Testis (tissue), 2 donors: ENCODE measurements at regions not wholly inside any gene's neighbourhood (a gene's known extent, or its start where the extent isn't known, plus 50 kb on each side); places are given as distances from the start of the nearest gene placed in this dataset.

Experiments
- DNase-seq: peaks from one replicate; pipeline ENCODE4 v3.0.0-alpha.2; 2019
- H3K27ac ChIP-seq, 2 donors: fragments of 200-600 bp; sonication (generic); one replicate each; pipeline ENCODE4 v1.5.1; 2019
- H3K27me3 ChIP-seq: fragments of 200-600 bp; sonication (generic); one replicate; pipeline ENCODE4 v1.5.1; 2019
- H3K36me3 ChIP-seq: fragments of 200-600 bp; sonication (generic); one replicate; pipeline ENCODE4 v1.5.1; 2017; ENCODE audit warnings: low read depth; ENCODE audit errors: missing control alignments
- H3K4me1 ChIP-seq: fragments of 200-600 bp; sonication (generic); one replicate; pipeline ENCODE4 v1.5.1; 2019
- H3K4me3 ChIP-seq, 2 donors: fragments of 200-600 bp; sonication (generic); one replicate each; pipeline ENCODE4 v1.5.1; 2017 to 2019
- H3K9me3 ChIP-seq: fragments of 200-600 bp; sonication (generic); one replicate; pipeline ENCODE4 v1.5.1; 2017
- POLR2A ChIP-seq: fragments of 450-650 bp; IDR thresholded peaks from one replicate; pipeline ENCODE4 v1.6.1; 2017; ENCODE audit warnings: antibody characterized with exemption, mild to moderate bottlenecking, moderate library complexity
- WGBS, 2 donors: methylation state at CpG; one replicate each; pipeline ENCODE4 v1.1.5; 2018; 5-methylcytosine and 5-hydroxymethylcytosine counted together
- intact Hi-C: fragments of 100-400 bp; cut with DNase I; formaldehyde crosslinking; loops from one replicate; pipeline ENCODE4 v1.15.1; 2023; ENCODE audit warnings: low total_unique reads
- TF ChIP-seq, protein P1 (sequence below), 3 experiments: fragments of 450-650 bp in 2 of 3; fragments of 200-600 bp in 1 of 3; sonication (generic) in 1 of 3; IDR thresholded peaks; one replicate each; pipeline ENCODE4 v1.5.1; 2016 to 2019; ENCODE audit warnings: antibody characterized with exemption in 3 of 3, mild to moderate bottlenecking in 2 of 3, moderate library complexity in 1 of 3

DNA sequence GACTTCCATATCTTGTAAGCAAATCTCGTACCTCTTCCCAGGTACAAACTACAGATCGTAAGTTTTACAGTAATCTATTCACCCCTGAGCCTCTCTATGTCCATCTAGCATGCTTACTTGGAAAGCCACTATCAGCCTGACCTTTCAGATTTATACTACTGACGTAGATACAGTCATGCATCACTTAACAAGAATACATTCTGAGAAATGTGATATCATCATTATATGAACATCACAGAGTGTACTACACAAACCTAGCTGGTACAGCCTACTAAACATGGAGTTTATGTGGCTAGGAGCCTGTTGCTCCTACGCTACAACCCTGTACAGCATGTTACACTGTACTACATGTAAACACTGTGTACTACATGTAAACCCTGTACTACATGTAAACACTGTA is 293.2 kb upstream of the ZNF804A start:
- Histone ChIP-seq H3K4me1 (no peaks in the 10 kb centered on the region), H3K36me3 (no peaks in the 10 kb centered on the region), H3K27me3 (no peaks in the 10 kb centered on the region), H3K4me3 (no peak overlapping the region), H3K27ac (no peak overlapping the region), H3K9me3 (no peaks in the 10 kb centered on the region)
- intact Hi-C loops, result no loop called here
- DNase-seq, result no peak
- 87 to 91% methylated on average over 4 of the region's 4 CpGs for WGBS, 2 donors
- no peak for TF ChIP-seq POLR2A
- TF ChIP-seq, protein P1, sequence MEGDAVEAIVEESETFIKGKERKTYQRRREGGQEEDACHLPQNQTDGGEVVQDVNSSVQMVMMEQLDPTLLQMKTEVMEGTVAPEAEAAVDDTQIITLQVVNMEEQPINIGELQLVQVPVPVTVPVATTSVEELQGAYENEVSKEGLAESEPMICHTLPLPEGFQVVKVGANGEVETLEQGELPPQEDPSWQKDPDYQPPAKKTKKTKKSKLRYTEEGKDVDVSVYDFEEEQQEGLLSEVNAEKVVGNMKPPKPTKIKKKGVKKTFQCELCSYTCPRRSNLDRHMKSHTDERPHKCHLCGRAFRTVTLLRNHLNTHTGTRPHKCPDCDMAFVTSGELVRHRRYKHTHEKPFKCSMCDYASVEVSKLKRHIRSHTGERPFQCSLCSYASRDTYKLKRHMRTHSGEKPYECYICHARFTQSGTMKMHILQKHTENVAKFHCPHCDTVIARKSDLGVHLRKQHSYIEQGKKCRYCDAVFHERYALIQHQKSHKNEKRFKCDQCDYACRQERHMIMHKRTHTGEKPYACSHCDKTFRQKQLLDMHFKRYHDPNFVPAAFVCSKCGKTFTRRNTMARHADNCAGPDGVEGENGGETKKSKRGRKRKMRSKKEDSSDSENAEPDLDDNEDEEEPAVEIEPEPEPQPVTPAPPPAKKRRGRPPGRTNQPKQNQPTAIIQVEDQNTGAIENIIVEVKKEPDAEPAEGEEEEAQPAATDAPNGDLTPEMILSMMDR (IDR thresholded peaks at IDR 0.05), result no peak

DNA sequence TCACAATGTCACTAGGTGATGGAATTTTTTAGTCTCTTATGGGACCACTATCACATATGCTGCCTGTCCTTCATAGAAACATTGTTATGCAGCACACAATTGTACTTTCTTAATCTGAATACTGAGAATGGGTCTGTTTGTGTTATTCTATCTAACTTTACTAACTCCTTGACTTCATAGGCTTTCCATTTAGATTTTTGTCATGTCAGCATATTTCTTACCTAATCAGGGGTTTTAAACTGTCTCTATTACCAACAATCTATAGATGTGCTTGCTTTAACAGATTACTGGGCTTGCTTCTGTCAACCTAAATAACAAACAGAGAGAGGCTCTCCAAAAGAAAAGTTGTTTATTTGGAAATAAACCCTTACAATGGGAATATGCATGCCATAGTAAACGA is 289.6 kb upstream of the ZNF804A start:
- no peaks in the 10 kb centered on the region for H3K4me1 ChIP-seq
- H3K4me3 ChIP-seq, result no peak overlapping the region
- no peak overlapping the region for H3K27ac ChIP-seq
- no peak for DNase-seq
- H3K9me3 ChIP-seq, result no peaks in the 10 kb centered on the region
- H3K36me3 ChIP-seq, result no peaks in the 10 kb centered on the region
- no peaks in the 10 kb centered on the region for H3K27me3 ChIP-seq
- TF ChIP-seq, protein P1 (IDR thresholded peaks at IDR 0.05), result no peak
- TF ChIP-seq POLR2A, result no peak
- intact Hi-C loops, result no loop called here
- 85 to 97% methylated on average over 1 of the region's 1 CpG for WGBS, 2 donors

DNA sequence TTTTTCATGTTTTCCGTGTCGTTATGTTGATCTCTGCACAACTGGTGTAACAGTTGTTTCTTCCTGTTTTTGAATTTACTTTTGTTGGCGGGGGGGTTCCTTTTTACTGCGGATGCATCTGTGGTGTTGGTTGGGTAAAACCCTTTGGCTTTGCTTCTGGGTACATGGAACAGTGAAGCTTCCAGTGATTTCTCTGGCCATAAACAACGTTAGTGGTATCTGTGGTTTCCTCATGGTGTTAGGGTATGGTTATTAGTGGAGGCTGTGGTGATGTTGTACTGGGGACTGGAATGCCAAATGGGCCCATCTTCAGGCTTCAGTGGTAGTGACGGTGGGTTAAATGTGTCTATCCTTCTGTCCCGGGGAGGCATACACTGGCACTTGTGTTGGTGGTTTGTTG is 285.4 kb upstream of the ZNF804A start:
- Histone ChIP-seq H3K4me1 (no peaks in the 10 kb centered on the region), H3K9me3 (no peaks in the 10 kb centered on the region), H3K36me3 (no peaks in the 10 kb centered on the region), H3K4me3 (no peak overlapping the region), H3K27me3 (no peaks in the 10 kb centered on the region), H3K27ac (no peak overlapping the region)
- DNase-seq, result no peak
- intact Hi-C loops, result no loop called here
- TF ChIP-seq, protein P1 (IDR thresholded peaks at IDR 0.05), result no peak
- no peak for TF ChIP-seq POLR2A
- 55 to 69% methylated on average over 7 of the region's 7 CpGs for WGBS, 2 donors

DNA sequence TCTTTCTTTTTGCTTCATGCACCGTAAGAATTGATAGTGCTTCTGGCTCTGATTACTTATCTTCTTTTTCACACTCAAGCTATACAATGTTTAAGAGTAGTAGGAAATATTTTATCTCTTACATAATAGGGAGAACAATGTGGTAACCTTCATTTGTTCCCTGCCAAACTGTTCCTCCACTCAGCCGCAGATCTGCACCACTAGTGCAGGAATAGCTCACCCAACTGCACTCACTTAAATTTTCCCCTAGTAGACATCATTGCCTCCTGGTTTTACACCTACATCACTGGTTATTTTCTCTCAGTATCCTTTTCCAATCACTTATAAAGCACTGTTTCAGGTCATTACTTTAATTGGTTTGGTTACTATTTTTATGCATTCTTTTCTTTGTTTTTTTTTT is 283.5 kb upstream of the ZNF804A start:
- intact Hi-C loops, result no loop called here
- Histone ChIP-seq H3K27ac (no peak overlapping the region), H3K27me3 (no peaks in the 10 kb centered on the region), H3K4me1 (no peaks in the 10 kb centered on the region), H3K4me3 (no peak overlapping the region), H3K36me3 (no peaks in the 10 kb centered on the region), H3K9me3 (no peaks in the 10 kb centered on the region)
- WGBS, 2 donors, result 71 to 91% methylated on average over 2 of the region's 2 CpGs
- TF ChIP-seq, protein P1 (IDR thresholded peaks at IDR 0.05), result no peak
- DNase-seq, result no peak

DNA sequence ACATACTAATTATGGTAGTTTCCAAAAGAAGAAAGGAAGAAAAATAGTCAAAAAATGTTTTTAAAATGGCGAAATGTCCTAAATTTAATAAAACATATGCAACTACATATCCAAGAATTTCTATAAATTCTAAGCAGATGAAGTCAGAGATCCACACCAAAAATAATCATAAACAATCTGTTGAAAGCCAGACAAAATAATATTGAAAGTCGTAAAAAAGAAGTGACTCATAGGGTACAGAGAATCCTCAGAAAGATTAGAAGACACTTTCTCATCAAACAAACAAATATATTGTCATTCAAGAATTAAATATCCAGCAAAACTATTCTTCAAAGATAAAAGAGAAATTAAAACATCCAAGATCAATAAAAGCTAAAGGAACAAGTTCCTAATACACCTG is 281.4 kb upstream of the ZNF804A start:
- no peak for DNase-seq
- TF ChIP-seq POLR2A, result no peak
- TF ChIP-seq, protein P1 (IDR thresholded peaks at IDR 0.05), result no peak
- H3K9me3 ChIP-seq, result no peaks in the 10 kb centered on the region
- H3K27me3 ChIP-seq, result no peaks in the 10 kb centered on the region
- no peaks in the 10 kb centered on the region for H3K4me1 ChIP-seq
- no peak overlapping the region for H3K27ac ChIP-seq
- WGBS, 2 donors, result 79 to 96% methylated on average over 2 of the region's 2 CpGs
- H3K36me3 ChIP-seq, result no peaks in the 10 kb centered on the region
- intact Hi-C loops, result no loop called here
- no peak overlapping the region for H3K4me3 ChIP-seq
